PC-9 (cell line): ENCODE measurements at regions not wholly inside any gene's neighbourhood (a gene's known extent, or its start where the extent isn't known, plus 50 kb on each side); places are given as distances from the start of the nearest gene placed in this dataset.
"Not testable (repeated sequence)": the region's sequence is repeated elsewhere in the genome, so short reads cannot be mapped to it uniquely, and the experiment has no call there.

Experiments used
- BruUV-seq: library from RNA; stranded (reverse); fragments of 400-500 nt; replicated peaks from 2 replicates; lab custom pipeline; 2021; lab: Mats Ljungman, UMichigan
- CTCF ChIA-PET: fragments of 300-600 bp; sonication (Branson Sonifier 250); formaldehyde crosslinking; loops from one replicate; lab custom pipeline; 2022; ENCODE audit warnings: antibody characterized with exemption; lab: Charles Lee
- POLR2A ChIA-PET: fragments of 300-600 bp; sonication (Branson Sonifier 250); formaldehyde crosslinking; loops from one replicate; lab custom pipeline; 2022; ENCODE audit warnings: antibody characterized with exemption; ENCODE audit not compliant: unreplicated experiment; lab: Charles Lee
- DNase-seq, 2 experiments: peaks; one replicate each; pipeline versions ENCODE4 v3.0.0 to v3.0.0-alpha.2; 2015 to 2022; ENCODE audit warnings: mixed read lengths in 1 of 2
- H2AFZ ChIP-seq: fragments of 200-600 bp; sonication (generic); 2 replicates; pipeline ENCODE4 v1.8.1; 2017; ENCODE audit warnings: antibody characterized with exemption
- H3F3A ChIP-seq: fragments of 200-600 bp; sonication (generic); 2 replicates; pipeline ENCODE4 v1.8.1; 2017; ENCODE audit warnings: antibody characterized with exemption, mild to moderate bottlenecking, low read depth; ENCODE audit not compliant: insufficient read depth
- H3K27ac ChIP-seq: fragments of 200-600 bp; sonication (generic); 2 replicates; pipeline ENCODE4 v1.6.1; 2016; ENCODE audit warnings: mixed run types
- H3K27me3 ChIP-seq: fragments of 200-600 bp; sonication (generic); 2 replicates; pipeline ENCODE4 v1.6.1; 2016; ENCODE audit warnings: low read depth, mixed run types; ENCODE audit not compliant: insufficient read depth
- H3K36me3 ChIP-seq: fragments of 200-600 bp; sonication (generic); 2 replicates; pipeline ENCODE4 v1.6.1; 2016; ENCODE audit warnings: low read depth, mixed run types
- H3K4me1 ChIP-seq: fragments of 200-600 bp; sonication (generic); replicated peaks from 2 replicates; pipeline ENCODE4 v1.6.1; 2016; ENCODE audit warnings: mixed run types; ENCODE audit not compliant: insufficient read depth
- H3K4me2 ChIP-seq: fragments of 200-600 bp; sonication (generic); 2 replicates; pipeline ENCODE4 v1.6.1; 2017; ENCODE audit warnings: mixed run types
- H3K4me3 ChIP-seq: fragments of 200-600 bp; sonication (generic); 2 replicates; pipeline ENCODE4 v1.6.1; 2016; ENCODE audit warnings: mixed run types
- H3K79me2 ChIP-seq: fragments of 200-600 bp; sonication (generic); 2 replicates; pipeline ENCODE4 v1.6.1; 2017; ENCODE audit warnings: low read depth, mixed run types
- H3K9me2 ChIP-seq: fragments of 200-600 bp; sonication (generic); 2 replicates; pipeline ENCODE4 v1.8.1; 2017; ENCODE audit warnings: mild to moderate bottlenecking; ENCODE audit not compliant: insufficient read depth
- H3K9me3 ChIP-seq: fragments of 200-600 bp; sonication (generic); 2 replicates; pipeline ENCODE4 v1.8.1; 2016; ENCODE audit warnings: low read depth; ENCODE audit not compliant: insufficient read depth
- H4K20me1 ChIP-seq: fragments of 200-600 bp; sonication (generic); 2 replicates; pipeline ENCODE4 v1.8.1; 2017; ENCODE audit not compliant: insufficient read depth
- EZH2 ChIP-seq: fragments of 200-600 bp; sonication (generic); IDR thresholded peaks from 2 replicates; pipeline ENCODE4 v1.8.0; 2017; ENCODE audit warnings: antibody characterized with exemption, low read depth
- intact Hi-C: fragments of 100-400 bp; cut with micrococcal nuclease; formaldehyde crosslinking; loops from one replicate; pipeline ENCODE4 v1.10.0; 2022; ENCODE audit not compliant: unreplicated experiment
- TF ChIP-seq, protein P1 (sequence below): fragments of 200-600 bp; sonication (generic); conservative IDR thresholded peaks from 2 replicates; pipeline ENCODE4 v1.6.1; 2017; ENCODE audit warnings: mixed run types, antibody characterized with exemption, mild to moderate bottlenecking, moderate library complexity

DNA sequence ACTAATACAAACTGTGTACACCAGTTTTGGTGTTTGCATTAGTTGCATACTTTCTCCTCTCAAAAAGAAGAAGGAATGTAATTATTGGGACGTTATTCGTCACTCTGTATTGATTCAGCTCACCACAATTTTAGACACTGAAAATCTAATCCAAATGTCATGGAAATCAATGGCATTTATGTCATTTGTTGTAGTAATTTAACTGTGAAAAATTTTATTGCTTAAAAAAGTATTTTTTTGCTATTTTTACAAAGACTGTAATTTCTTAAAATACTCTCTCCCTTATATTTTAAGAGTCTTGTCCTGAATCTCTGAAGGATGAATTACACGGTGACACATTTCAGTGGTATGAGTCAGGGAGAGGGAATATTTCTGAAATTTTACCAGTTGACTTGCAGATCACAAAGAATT, 2117.6 kb downstream of the PCDH9 start:
- H4K20me1 ChIP-seq: no peaks in the 10 kb centered on the region
- no peaks in the 10 kb centered on the region for H3K79me2 ChIP-seq
- no peak overlapping the region for H2AFZ ChIP-seq
- TF ChIP-seq, protein P1, sequence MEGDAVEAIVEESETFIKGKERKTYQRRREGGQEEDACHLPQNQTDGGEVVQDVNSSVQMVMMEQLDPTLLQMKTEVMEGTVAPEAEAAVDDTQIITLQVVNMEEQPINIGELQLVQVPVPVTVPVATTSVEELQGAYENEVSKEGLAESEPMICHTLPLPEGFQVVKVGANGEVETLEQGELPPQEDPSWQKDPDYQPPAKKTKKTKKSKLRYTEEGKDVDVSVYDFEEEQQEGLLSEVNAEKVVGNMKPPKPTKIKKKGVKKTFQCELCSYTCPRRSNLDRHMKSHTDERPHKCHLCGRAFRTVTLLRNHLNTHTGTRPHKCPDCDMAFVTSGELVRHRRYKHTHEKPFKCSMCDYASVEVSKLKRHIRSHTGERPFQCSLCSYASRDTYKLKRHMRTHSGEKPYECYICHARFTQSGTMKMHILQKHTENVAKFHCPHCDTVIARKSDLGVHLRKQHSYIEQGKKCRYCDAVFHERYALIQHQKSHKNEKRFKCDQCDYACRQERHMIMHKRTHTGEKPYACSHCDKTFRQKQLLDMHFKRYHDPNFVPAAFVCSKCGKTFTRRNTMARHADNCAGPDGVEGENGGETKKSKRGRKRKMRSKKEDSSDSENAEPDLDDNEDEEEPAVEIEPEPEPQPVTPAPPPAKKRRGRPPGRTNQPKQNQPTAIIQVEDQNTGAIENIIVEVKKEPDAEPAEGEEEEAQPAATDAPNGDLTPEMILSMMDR: no peak
- TF ChIP-seq EZH2: no peak
- BruUV-seq: no TSS peak
- no peaks in the 10 kb centered on the region for H3K36me3 ChIP-seq
- POLR2A ChIA-PET: no interaction called here
- H3K4me2 ChIP-seq: no peak overlapping the region
- H3F3A ChIP-seq: no peaks in the 10 kb centered on the region
- no peaks in the 10 kb centered on the region for H3K4me1 ChIP-seq
- H3K9me3 ChIP-seq: no peaks in the 10 kb centered on the region
- CTCF ChIA-PET: no interaction called here
- H3K27ac ChIP-seq: no peak overlapping the region
- H3K4me3 ChIP-seq: no peak overlapping the region
- H3K27me3 ChIP-seq: no peaks in the 10 kb centered on the region
- DNase-seq: no peak
- H3K9me2 ChIP-seq: no peaks in the 10 kb centered on the region
- intact Hi-C loops: no loop called here

DNA sequence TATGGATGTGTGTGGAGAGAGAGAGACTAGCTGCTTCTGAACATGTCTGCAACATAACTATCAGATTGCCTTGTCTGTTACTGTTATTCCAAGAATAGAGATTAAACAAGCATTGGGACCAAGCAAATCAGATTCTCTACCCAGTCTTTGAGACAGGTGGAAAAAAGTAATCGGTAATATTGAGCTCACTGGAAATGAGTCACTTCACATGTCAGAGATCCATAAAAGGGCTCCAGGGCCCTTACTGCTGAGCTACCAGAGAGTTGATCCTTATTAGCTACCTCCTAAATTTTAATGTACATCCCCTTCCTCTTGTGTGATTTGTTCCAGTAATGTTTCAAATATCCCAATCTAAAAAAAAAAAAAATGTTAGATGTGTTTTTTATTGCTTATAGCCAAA, 2118.0 kb downstream of the PCDH9 start:
- ChIA-PET CTCF (interaction anchor here (0.6 kb wide), 1 partner anchor 468 kb away, joined by 3 read pairs; no protein-coding TSS in a partner anchor), POLR2A (no interaction called here)
- Histone ChIP-seq H3K36me3 (no peaks in the 10 kb centered on the region), H3K4me3 (no peak overlapping the region), H3K4me1 (no peaks in the 10 kb centered on the region), H3K27me3 (no peaks in the 10 kb centered on the region), H3K79me2 (no peaks in the 10 kb centered on the region), H3K9me3 (no peaks in the 10 kb centered on the region), H3K4me2 (no peak overlapping the region), H2AFZ (no peak overlapping the region), H3K9me2 (no peaks in the 10 kb centered on the region), H4K20me1 (no peaks in the 10 kb centered on the region), H3F3A (no peaks in the 10 kb centered on the region), H3K27ac (no peak overlapping the region)
- intact Hi-C loops: no loop called here
- no TSS peak for BruUV-seq
- no peak for DNase-seq
- TF ChIP-seq EZH2: no peak
- TF ChIP-seq, protein P1: no peak

DNA sequence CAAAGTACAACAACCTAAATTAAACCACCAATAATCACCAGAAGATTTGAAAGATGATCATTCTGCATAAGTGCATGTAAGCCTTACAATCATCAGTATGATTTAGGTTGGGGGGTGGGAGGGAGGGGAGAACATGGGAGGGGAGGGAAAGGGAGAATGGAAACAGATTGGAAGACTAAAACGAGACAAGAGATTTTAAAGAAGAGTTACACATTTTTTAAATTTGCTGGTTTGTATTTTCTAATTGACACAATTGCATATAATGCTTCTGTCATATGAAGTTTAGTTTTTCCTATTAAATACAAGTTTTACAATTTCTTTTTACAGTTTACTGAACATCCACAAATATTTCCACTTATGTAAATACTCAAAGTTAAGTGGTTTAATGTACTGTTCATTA, 2118.9 kb downstream of the PCDH9 start:
- Histone ChIP-seq H3K27ac (no peak overlapping the region), H4K20me1 (no peaks in the 10 kb centered on the region), H3K36me3 (no peaks in the 10 kb centered on the region), H3K79me2 (no peaks in the 10 kb centered on the region), H3F3A (no peaks in the 10 kb centered on the region), H2AFZ (no peak overlapping the region), H3K9me3 (no peaks in the 10 kb centered on the region), H3K4me1 (no peaks in the 10 kb centered on the region), H3K4me3 (no peak overlapping the region), H3K27me3 (no peaks in the 10 kb centered on the region), H3K4me2 (no peak overlapping the region), H3K9me2 (no peaks in the 10 kb centered on the region)
- ChIA-PET CTCF (interaction anchor here (0.6 kb wide), 1 partner anchor 467 kb away, joined by 3 read pairs; no protein-coding TSS in a partner anchor), POLR2A (no interaction called here)
- intact Hi-C loops: no loop called here
- no TSS peak for BruUV-seq
- no peak for TF ChIP-seq EZH2
- TF ChIP-seq, protein P1: no peak
- DNase-seq: no peak

GRCh38 chr13:65104436-65104835, 2125.7 kb downstream of the PCDH9 start:
- H3K27ac ChIP-seq, H3K4me3 ChIP-seq, CTCF ChIA-PET, intact Hi-C loops, H3K9me2 ChIP-seq, H3F3A ChIP-seq, H4K20me1 ChIP-seq, POLR2A ChIA-PET, H2AFZ ChIP-seq, H3K4me1 ChIP-seq, DNase-seq, H3K27me3 ChIP-seq, H3K9me3 ChIP-seq, H3K4me2 ChIP-seq, BruUV-seq, H3K79me2 ChIP-seq, H3K36me3 ChIP-seq: not testable (repeated sequence)
